ENCODE measurements at regions not wholly inside any gene's neighbourhood (a gene's known extent, or its start where the extent isn't known, plus 50 kb on each side); places are given as distances from the start of the nearest gene placed in this dataset.

DNA sequence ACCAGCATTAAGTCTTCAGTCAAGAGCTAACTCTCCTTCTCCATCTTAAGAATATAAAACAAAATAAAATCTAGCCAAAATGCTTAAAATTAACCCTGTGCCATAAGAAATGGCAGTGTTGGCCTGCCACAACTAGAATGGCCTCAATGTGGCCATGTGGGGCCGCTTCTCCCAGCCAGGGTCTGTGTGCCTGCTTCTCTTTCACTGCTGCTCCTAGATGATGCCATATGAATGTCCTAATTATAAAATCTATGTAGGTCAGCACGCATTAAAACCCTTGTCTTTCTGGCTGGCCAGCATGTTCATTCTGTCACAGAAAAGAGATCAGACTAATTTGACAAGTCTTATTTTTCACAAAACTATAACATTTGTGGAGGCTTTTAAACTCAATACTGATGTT, 102.6 kb downstream of the C6orf118 start:
- TF ChIP-seq CTCF (conservative IDR thresholded peaks at IDR 0.05; ENCODE audit: low read depth, low read length), result no peak
- no peak for TF ChIP-seq POLR2A (IDR thresholded peaks at IDR 0.05; ENCODE audit: low read depth, low read length)
- TF ChIP-seq RAD21 (IDR thresholded peaks at IDR 0.05; ENCODE audit: low read length), result no peak

Data from IMR-90 (cell line).